Activated CD8-positive, alpha-beta memory T cell treated with anti-CD3 and anti-CD28 coated beads for 24 hours (primary cell): ENCODE measurements at regions not wholly inside any gene's neighbourhood (a gene's known extent, or its start where the extent isn't known, plus 50 kb on each side); places are given as distances from the start of the nearest gene placed in this dataset.

Experiments
- DNase-seq: peaks from one replicate; pipeline ENCODE4 v3.0.0-alpha.2; 2020

DNA sequence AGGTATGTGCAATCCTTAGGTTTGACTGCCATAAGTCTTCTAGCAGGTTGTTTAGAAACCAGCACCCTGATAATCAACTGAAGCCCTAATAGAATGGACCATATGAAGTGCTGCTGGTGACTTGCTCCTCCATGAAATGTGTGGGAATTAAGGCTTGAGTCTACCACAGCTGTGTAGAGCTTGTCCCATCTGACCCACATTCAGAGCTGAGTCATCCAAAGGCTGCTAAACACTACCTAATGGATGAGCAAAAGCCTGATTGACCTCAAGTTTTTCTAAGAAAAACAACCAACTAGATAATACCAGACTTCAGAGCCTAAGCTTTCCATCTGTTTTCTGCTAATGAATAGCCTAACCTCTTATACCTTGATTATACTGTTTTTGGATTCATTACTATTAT, 120.3 kb upstream of the MOCS1 start:
- no peak for DNase-seq

DNA sequence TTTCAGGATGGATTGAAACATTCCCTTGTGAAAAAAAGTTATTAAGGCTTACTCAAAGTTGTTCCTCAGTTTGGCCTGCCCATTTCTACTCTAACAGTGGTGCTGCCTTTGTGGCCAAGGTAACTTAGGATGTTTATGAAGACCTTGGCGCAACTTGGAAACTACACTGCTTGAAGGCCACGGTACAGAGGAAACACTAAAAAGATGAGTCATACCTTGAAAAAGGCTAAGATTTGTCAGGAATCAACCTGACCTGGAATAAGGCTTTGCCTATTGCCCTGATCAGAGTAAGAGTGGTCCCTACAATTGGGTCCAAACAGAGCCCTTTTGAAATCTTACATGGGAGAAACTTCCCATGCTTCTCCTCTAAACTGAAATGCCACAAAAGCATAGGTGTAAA, 119.9 kb upstream of the MOCS1 start:
- no peak for DNase-seq

DNA sequence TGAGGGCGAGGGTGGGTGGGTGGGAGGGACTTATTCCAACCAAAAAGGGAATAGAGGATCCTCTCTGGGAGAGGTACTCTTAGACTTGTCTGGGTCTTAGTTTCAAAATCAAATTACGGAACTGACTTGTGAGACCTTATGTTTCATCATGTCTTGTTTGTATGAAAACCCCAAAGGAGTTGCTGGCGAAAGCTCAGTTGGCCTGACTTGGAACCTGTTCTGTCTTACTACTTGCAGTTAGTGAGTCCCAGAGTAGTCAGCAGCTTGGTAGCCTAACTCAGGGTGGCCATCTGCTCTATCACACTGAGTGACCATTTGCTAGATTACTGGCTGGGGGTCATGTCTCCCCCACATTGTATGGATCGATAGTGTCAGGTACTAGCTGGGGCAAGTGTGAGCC, 114.9 kb upstream of the MOCS1 start:
- no peak for DNase-seq

DNA sequence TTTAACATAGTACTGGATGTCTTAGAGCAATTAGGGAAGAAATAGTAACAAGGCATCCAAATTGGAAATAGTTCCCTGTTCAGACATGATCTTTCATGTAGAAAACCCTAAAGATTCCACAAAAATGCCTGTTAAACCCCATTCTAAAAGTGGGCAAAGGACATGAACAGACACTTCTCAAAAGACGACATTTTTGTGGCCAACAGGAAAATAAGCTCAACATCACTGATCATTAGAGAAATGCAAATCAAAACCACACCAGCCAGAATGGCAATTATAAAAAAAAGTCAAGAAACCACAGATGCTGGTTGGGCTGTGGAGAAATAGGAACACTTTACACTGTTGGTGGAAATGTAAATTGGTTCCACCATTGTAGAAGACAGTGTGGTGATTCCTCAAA, 109.9 kb upstream of the MOCS1 start:
- DNase-seq, result no peak

DNA sequence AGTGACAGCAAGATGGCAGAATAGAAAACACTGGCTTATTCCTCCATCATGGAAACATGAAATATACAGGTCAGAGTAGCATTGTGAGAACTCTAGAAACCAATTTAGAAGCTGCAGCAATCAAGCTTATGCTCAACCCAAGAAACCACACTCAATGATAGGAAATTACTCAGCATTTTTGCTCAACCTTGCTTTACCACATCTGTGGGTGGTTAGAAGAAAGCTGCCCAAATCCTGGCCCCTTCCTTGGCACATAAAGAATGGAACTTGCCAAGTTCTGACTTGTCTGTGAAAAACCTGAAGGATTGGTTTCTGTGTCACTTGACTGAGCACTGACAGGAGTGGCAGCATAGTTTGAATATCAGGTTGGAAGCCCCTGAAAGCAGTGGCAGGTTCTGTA, 108.0 kb upstream of the MOCS1 start:
- DNase-seq, result no peak

DNA sequence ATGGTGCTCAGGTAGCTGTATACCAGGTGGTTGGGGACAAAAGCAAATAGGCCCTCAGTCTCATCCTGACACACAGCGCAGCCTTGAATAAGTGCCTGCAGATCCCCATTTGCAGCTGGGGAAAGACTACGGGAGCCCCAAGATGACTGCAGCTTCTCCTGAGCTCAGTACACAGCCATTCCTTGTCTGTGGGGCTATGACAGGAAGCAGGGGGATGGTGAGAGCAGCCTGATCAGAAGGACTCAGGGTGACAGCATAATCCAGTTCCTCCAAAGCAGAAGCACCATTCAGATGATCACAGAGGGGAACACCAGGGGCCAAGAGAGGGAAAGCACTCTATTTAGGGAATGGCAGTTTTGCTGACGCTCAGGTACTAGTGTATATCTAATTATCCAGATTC, 104.8 kb upstream of the MOCS1 start:
- DNase-seq, result no peak

DNA sequence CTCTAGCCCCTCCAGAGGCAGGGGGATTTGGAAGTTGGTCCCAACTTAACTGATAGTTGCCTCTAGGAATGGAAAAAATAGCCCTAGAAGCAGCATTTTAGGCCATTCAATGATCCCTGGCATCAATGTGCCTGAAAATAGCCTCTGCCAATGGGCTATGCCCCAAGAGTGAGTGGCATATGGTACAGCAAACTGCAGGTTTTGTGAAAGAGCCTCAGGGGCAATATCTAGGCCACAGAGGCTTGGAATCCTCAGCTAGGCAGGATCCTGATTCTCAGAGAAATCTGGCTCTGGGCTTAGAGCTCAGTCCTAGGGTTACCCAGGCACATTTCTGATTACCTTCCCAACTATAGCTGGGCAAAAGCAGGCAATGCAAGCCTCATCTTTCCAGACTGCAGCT, 104.4 kb upstream of the MOCS1 start:
- no peak for DNase-seq

DNA sequence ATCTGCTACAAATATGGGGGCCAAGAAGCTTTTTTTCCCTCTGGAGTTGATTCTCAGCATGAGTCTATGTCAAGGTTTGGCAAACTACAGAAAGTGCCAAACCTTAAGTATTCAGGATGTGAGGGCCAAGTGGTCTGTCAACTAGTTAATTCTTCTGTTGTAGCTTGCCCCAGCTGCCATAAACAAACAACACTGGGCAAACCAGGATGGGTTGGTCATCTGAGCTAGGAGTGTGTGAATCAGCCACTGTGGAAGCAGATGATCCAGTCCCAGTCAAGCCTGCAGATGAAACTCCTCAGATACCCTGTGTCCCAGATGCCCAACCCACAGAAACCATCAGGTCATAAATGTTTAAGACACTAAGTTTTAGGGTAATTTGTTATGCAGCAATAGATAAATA, 103.0 kb upstream of the MOCS1 start:
- DNase-seq, result no peak

DNA sequence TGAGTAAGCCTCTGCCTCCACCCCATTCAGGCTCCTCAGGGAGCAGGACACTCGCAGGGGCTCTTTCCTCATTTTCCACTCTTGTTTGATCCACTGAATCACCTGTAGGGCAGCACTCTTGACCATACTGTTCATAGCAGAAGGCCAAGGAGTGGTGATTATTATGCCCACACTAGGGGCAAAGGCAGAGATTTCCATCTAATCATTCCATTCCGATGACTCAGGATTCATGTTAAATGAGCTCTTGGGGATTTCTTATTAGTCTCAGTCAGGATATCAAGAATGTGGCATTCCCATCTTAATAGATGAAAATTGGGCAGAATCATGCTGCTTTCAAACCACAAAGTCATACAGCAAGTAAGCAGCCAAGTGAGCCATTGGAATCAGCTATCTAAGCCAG, 101.9 kb upstream of the MOCS1 start:
- no peak for DNase-seq

DNA sequence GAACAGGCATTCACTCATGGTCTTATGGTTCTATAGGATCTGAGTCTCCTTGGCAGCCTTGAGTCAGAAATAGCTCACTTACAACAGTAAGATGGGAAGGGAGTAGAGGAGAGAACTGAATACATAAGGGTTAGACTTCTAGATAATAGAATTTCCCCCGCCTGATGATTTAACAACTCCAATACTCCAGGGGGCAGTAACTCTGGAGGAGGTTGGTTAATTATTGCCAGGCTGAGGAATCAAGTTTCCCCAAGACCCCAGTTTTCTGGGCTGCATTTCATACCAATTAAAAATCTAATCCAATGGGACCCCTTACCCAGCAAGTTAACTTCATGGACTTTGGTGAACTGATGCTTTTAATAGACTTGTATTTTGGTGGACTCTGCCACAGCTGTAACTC, 94.2 kb upstream of the MOCS1 start:
- DNase-seq, result no peak

DNA sequence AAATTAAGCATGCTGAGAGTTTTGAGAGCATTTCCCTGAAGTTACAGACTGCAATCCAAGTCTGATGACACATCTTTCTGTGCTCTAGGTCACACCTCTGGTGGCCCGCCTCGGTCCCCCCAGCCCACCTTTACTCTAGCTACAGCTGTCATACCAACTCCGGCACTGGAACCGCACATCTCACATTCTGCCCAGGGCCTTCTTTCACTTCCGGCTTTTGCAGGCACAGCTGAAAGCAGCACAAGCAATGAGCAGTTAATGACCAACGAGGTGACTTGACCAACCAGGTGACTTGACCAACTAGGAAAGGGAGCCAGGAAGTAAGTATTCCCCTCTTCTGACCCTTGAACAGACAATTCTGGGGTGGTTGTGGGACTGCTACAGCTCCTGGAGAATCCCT, 88.6 kb upstream of the MOCS1 start:
- no peak for DNase-seq

DNA sequence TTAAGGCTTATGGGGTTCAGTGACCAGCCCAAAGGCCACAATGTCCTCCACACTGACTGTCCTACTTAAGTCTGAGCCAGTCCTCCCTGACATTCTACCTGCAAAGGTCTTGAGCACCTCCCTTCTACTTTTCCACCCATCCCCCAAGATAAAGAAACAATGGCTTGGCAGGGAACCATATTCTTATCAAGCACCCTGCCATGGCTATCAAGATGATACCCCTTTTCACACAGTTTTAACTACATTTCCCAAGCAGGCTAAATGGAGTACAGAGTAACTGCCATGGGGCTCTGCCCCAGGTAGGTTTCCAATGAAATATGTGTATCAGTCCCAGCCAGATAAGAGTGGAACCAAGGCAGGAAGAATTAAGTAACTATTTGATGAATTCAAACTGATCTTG, 85.9 kb upstream of the MOCS1 start:
- DNase-seq, result no peak

DNA sequence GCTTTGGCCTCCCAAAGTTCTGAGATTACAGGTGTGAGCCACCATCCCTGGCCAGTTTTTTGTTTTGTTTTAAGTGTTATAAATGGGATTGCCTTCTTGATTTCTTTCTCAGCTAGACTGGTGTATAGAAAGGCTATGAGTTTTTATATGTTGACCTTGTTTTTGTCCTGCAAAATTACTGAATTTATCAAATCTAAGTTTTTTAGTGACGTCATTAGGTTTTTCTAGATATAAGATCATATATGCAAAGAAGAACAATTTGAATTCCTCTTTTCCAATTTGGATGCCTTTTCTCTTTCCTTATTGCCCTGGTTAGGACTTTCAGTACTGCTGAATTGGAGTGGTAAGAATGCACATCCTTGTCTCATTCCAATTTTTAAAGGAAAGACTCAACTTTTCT, 81.3 kb upstream of the MOCS1 start:
- DNase-seq, result no peak

DNA sequence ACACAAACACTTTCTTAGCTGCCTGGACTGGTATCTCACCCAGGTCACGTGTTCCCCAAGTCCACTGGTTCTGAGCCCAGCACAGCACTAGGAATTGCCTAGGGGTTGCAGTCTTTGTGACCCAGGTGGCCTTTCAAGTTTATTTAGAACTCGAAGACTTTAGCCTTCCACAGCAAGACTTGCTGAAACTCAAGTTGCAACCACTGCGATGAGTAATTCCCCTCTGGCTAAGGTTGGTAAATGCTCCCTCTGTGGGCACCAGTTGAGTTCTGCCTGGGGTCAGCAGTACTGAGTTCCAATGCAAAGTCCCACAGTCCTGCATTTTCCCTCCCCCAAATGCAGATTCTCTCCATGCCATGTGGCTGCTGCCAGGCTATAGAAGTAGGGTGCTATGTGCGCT, 77.6 kb upstream of the MOCS1 start:
- no peak for DNase-seq

DNA sequence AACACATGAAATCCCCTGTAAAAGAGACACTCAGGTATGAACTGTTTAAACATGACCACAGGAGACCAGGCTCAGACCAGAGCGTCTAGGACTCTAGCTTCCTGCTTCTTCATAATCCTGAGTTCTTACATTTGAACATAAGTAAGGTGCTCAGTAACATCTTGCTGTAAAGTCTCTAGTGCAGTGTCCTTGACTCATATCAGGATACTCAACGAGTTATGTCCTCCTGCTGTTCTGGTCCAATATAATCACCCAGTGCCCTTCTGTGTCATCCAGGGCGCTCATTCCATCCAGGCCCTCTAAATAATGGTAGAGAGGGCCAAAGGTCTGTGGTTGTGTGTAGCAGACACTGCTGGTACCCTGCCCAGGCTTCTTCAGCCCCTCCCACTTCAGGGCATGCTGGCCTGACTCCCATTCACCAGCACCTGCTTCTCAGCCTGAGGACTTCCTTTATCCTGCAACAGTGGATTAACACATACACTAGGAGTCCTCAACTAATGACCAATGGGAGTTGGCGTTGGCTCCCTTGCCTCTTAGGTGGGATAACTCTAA, 66.8 kb upstream of the MOCS1 start:
- no peak for DNase-seq

DNA sequence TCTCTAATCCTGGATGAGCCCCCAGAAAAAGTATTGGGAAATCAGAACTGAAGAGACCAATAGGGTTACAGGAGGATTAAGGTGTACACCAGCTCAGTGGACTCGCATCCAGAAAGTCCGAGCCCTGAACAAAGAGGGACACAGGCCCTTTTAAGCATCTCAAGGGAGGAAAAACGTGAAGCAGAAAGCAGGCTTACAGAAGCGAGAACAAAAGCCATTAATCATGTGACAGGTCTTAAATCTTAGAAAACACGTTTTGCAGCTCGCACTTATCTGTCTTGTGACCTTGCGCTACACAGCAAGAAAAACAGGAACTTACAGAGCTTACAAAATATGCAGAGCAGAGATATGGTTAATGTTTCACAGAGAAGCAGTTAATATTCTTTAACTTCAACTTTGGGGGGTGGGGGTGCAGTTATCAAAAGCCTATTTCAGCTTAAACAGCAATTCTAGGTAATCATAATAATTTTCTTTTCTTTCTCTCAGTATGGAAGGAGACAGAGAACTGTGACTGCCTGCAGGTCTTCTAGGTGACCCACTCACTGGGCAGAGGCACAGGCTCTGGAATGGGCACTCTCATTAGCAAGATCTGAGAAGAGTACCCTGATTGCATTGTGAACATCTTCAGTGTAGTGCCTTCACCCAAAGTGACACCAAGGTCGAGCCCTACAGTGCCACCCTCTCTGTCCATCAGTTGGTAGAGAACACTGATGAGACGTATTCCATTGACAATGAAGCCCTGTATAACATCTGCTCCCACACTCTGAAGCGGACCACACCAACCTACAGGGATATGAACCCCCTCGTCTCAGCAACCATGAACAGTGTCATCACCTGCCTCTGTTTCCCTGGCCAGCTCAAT, 65.0 kb upstream of the MOCS1 start:
- DNase-seq, result no peak

DNA sequence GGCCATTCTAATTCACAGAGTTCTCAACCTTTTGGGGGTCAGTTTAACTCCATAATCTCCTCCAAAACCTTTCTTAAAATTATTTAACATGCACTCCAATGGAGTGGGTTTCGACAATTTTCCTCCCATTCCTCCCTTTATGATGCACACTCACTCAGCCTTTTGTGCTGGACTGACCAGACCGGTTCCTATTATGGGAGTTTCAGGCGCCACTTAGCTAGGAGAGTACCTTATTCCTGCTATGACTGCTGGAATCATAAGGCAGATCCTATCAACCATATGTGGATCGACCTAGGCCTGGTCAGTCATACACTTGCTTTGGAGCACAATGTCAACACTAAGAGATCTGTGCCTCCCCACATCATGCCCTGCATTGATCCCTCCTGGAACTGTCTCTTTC, 63.9 kb upstream of the MOCS1 start:
- no peak for DNase-seq

DNA sequence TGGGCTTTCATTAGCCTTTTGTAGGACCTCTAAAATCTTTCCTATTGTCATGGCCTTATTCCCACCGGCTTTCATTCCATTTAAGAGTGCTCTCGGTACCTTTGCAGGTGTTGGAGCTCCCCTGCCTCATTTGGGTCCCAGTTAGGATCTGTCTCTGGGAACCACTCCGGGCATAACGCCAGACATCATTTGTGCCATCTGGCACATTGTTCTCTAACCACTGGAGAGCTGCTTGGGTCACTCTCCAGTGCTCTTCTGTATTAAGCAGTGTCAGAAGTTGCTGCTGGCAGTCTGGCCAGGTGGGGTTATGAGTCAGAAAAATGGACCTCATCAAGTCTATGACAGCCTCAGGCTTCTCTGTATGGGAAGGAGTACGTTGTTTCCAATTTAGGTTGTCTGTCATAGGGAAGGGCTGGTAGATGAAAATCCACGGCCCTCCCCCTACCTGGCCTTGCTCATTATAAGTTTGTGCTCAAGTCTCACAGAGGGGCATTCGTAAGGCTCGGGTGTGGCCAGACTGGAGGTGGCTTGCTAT, 62.9 kb upstream of the MOCS1 start:
- no peak for DNase-seq

DNA sequence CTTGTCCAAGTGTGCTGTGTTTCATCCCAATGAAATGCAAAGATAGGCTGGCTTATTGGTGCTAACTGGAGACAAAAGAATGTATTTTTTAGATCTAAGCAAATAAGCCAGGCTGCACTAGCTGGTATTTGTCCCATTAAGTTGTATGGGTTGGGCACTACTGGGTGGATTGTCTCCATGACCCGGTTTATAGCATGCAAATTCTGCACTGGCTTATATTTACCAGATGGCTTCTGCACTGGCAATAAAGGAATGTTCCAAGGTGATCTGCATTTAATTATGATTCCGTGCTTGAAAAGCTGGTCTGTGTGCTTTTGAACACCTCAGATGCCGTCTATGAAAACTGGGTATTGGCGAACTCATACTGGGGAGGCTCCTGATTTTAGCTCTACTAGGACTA, 61.4 kb upstream of the MOCS1 start:
- no peak for DNase-seq

DNA sequence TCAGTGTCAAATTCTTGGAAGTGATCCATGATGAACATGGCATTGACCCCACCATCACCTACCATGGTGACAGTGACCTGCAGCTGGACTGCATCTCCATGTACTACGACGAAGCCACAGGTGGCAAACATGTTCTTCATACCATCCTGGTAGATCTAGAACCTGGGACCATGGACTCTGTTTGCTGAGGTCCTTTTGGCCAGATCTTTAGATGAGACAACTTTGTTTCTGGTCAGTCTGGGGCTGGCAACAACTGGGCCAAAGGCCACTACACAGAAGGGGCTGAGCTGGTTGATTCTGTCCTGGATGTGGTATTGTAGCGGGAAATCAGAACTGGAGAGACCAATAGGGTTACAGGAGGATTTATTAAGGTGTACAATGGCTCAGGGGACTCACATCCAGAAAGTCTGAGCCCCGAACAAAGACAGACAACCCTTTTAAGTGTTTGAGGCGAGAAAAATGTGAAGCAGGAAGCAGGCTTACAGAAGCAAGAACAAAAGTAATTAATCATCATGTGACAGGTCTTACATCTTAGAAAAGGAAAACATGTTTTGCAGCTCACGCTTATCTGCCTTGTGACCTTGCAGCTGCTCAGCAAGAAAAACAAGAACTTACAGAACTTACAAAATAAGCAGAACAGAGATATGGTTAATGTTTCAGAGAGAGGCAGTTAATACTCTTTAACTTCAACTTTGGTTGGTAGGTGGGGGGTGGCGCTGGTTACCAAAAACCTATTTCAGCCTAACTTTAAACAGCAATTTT, 58.8 kb upstream of the MOCS1 start:
- no peak for DNase-seq
